Glomerular visceral epithelial cell (primary cell): ENCODE measurements at regions not wholly inside any gene's neighbourhood (a gene's known extent, or its start where the extent isn't known, plus 50 kb on each side); places are given as distances from the start of the nearest gene placed in this dataset.
A peak's percentile ranks its signal among the peaks of the same experiment; 100 is the strongest.

ENCODE experiments used
- DNase-seq: peaks from one replicate; pipeline ENCODE4 v3.0.0-alpha.2; 2016; ENCODE audit errors: extremely low spot score

DNA sequence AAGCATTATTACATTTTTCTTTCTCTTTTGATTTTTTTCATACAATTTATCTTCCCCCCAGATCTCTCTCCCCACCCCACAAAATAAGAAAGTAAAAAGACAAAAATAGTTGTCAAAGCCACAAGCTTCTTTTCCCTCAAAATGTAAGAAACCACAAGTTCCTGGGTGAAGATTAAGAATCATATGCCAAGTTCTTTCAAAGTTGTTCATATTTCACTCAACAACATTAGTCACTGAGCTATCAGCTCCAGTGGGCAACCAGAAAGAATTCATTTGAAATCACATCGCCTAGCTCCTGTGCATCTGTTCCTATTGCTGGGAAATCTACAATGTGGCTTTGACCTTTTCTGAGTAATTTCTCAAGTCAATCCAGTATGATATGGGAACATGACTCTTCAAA, 681.6 kb upstream of the ARPP21 start:
- DNase-seq: peak; percentile 82

DNA sequence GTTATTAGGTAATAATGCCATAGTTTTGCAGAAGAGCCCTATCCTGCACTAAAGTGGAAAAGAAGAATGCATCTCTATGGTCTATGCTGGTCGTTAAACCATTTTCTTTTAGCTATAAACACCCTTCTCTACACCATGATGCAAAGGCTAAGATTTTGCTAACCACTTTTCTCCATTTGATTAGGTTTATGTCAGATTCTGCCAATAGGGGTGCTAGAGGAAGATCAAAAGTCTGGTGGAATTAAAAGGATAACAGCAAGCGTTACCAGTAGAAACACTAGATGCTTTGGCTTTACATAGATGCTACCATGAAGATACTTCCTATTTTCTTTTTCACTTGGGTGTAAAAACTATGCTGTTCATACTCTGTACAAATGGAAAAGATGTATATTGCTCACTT, 669.8 kb upstream of the ARPP21 start:
- no peak for DNase-seq

DNA sequence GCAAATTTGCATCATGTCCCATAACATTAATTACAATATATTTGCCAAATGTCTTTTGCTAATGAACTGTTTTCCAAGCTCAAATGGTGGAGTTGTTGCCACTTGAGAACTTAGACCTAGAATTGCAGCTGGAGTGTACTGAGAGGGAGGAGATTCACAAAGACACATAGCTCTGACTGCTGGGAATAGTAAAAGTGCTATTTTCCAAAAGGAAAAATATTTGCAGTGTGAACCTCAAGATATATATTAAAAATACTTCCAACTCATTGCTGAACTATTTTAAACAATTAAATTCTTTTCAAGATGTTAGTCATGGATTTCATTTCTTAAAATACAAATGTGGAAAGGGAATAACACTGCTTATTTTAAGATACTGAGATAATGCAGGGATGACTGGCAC, 666.8 kb upstream of the ARPP21 start:
- no peak for DNase-seq

DNA sequence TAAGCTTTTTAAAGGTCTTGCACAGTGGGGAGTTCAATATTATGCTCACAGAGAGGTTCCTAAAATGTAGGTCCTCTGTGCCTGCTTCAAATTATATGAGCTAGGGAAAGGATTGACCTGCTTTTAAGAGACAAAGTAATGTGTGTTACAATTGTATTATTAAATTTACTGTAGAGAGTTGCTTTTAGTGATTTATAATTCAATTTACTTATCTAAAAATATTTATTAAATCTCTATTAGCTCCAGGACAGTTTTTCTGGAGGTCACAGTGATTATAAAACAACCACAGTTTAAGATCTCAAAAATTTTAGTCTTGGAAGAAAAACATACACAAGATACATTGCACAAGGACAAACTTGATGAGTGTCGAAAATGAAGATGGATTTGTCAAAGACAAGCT, 665.7 kb upstream of the ARPP21 start:
- no peak for DNase-seq

DNA sequence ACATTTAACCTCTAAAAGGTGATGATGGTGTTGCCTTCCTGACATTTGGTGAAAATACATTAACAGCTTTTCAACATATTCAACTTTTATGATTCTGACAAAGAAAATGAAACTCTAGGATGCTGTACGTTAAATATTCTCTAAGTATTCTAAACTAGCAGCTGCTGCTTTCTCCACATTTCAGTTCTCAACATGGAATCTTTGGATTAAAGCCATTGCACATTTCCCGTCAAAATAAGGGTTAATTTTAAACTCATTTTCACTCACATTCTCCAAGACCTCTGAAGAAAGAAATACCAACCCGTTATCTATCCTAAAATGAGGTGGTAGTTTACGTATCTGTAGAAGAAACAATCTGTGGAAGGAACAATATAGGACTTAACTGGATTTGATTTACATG, 655.7 kb upstream of the ARPP21 start:
- no peak for DNase-seq

DNA sequence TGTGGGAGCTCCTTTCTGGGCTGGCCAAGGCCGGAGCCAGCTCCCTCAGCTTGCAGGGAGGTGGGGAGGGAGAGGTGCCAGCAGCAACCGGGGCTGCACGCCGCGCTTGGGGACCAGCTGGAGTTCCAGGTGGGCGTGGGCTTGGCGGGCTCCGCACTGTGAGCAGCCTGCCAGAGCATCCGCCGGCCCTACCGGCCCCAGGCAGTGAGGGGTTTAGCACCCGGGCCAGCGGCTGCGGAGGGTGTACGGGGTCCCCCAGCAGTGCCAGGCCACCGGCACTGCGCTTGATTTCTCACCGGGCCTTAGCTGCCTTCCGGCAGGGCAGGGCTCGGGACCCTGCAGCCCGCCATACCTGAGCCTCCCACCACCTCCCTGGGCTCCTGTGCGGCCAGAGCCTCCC, 651.0 kb upstream of the ARPP21 start:
- no peak for DNase-seq

DNA sequence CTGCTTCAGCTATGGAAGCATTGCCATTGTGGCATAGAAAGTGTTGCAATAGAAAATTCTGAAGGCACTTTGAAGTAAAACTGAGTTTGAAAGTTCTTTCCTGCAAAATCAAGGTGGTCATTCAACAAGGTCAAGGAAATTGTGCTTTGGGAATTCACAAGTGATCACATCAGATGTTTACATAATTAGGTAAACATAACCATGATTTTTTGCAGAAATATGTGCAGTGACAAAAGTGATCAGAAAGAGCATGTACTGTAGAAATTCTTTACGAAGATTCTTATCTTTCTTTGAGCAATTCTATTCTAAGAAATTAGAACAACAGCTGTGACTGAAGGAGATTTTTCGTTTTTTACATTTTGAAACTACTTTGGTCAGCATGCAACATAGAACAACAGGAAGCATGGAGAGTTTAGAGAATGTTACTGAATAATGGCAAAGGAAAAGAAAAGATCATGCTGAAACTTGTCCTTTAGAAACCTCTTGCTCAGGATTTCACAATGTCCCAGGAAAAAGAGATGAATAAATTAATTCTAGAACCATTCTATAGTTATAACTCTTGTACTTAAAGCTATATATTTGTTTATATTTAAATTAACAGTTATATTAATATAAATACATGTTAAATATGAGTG, 643.4 kb upstream of the ARPP21 start:
- no peak for DNase-seq

DNA sequence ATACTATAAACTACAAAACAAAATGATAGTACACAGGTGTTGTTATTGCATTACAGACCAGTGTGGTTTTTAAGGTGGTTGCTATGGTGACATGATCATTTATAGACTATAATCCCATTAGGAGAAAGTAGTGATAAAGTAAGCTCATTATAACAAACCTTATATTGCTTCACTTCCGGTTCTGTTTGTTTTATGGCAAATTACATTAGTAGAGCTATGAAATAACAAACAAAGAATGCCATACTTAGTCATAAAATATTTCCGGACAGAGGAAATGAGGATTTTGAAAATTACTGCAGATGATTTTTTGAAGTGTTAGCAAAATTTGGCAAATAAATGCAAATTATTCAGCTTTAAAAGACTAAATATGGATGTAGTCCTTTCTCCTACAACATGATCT, 640.4 kb upstream of the ARPP21 start:
- DNase-seq: no peak

DNA sequence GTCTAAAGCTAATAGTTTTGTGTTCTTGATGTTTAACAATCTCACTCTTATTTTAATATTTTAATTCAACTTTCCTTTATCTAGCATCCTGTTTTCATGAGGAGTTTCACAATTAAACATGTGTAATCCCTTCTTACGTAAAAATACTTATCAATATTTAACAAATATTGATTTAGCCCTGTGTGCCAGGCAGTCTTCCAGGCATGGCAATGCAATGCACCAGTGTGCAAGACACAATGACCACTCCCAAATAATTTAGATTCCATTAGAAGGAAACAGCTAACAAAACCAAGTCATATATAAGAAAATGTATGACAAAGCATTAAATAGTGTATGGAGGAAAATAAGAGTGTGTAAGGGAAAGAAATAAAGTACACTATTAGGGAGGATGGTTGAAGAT, 627.1 kb upstream of the ARPP21 start:
- no peak for DNase-seq

DNA sequence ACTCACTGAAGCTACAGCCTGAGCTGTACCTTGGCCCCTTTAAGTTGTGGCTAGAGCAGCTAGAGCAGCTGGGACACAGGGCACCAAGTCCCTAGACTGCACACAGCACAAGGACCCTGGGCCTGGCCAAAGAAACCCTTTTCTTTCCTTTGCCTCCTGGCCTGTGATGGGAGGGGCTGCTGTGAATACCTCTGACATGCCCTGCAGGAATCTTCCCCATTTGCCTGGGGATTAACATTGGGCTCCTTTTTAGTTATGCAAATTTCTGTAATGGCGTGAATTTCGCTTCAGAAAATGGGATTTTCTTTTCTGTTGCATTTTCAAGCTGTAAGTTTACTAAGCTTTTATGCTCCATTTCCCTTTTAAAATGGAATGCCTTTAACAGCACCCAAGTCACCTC, 611.2 kb upstream of the ARPP21 start:
- DNase-seq: no peak

DNA sequence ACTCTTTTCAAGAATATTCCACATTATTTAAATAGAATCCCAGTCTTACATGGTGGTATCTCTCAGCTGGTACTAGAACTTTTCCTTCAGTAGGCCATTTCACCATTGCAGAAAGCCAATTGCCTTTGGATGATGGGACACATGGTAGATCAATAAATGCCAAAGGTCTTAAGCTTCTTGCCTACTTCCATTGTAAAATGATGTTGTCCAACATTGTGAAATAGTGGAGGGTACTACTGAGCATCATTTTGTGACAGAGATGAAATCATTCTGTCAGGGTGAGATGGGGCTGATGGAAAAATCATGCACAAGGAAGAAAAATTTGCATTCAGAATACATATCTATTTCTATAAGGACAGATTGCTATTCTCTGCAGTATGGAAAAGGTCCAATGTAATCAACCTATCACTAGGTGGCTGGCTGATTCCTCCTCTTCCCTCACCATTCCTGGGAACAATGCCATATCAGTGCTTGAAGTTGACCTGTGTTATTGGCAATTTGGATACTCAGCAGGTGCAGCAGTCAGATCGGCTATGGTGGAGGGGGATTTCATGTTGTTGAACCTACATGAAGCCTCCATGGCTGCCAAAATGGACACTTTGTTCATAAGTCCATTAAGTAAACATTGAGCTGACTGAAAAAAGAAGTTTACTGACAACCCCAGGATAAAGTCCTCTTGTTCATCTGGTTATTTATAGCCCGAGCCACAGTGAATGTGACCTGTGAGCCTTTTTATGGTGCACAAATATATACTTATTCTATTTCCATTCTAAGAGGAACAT, 596.9 kb upstream of the ARPP21 start:
- no peak for DNase-seq

DNA sequence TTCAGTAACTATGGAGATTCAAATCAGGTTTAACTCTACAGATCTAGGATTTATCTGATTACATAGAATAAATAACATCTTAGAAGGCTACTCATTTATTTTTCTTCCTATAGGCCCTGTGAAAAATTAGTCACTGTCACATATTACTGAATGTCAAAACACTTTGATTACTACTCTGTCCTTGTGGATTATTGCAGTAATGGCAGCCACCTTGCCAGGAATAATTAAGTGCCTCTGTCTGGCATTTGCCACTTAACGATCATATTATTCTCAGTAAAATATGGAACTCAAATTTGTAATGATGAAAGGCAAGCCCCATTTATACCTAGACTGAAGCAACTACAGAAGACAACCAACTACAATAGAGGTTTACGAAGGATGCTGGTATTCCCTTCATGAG, 596.3 kb upstream of the ARPP21 start:
- no peak for DNase-seq

DNA sequence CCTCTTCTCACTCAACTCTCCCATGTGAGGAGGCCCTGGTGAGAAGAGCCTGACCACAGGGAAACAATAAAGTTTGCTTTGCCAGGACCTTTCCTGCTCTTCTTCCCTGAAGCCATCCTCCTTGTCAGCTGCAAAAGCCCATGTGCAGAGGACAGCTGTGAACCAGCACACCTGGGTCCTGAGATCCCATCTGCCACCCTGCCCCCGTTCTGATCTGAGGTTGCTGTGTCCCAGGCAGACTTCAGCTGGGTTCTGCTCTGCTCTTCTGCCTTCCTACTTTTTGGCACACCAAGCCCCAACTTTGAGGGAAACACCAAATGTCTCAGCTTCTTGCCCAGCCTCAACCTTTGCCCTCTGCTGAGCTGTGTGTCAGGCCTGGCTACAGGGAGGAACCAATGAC, 595.1 kb upstream of the ARPP21 start:
- no peak for DNase-seq

DNA sequence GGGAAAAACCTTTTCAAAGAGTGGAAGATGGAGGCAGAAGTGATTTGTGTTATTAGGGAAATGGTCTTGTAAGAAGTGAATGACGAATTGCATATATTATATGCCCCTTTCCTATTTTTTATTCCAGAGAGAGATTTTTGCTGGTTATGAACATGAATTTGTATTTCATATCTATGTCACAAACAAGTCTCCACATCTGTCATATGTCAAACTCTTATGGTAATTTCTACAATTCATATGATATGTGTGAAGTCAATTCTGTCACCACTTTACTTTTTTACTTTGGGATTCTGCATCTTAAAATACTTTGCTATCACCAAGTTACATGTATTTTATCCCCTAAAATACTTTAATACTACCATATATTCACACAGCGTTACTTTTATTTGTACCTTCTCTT, 594.2 kb upstream of the ARPP21 start:
- no peak for DNase-seq

DNA sequence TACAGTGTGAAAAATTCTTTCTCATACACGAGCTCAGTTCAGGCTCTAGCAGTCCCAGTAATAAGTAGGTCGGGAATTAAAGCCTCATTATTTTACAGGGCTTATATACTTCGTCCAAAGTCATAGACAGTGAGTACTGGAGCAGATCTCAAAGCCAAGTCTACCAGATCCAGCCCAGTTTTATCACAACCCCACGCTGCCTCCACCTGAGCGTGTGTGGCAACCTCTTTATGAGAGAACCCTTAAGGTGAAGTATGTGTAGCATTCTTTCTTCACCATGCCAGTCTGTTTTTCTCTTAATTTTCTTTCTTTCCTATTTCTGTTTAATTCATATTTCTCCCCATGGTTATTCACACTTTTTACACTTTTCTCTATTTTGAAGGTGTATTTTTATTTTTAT, 574.6 kb upstream of the ARPP21 start:
- DNase-seq: no peak

DNA sequence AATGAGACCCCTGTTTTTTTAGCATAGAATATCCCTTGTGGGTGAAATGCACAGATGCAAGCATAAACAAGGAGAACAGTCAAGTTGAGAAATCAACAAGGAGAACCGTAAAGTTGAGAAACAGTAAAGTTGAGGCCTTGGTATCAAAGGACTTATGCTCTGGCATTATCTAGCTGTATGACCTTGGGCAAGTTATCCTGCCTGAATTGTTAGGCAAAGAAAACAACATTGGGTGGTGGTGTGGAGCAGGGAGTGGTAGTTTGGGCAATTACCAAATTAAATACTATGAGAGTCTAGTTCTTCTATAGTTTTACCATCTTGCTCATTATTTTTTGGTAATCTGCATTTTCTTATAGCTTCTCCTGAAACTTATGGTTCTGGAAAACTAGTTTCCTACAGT, 573.4 kb upstream of the ARPP21 start:
- no peak for DNase-seq

DNA sequence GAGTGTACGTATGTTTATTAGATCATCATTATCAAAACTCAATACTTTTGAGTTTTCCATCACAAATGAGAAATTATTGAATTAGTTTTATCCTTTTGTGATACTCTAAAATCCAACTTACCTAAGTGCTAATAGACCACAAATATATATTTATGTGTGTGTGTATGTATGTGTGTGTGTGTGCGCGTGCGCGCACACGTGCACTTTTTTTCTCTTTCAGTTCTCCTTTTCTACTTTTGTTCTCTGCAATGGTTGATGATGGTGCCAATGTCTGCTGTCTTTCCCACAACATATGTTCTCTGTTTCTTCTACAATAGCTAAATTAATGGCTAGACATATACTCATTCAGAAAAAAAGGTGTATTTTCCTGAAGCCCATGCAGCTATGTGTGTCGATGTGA, 571.6 kb upstream of the ARPP21 start:
- no peak for DNase-seq

DNA sequence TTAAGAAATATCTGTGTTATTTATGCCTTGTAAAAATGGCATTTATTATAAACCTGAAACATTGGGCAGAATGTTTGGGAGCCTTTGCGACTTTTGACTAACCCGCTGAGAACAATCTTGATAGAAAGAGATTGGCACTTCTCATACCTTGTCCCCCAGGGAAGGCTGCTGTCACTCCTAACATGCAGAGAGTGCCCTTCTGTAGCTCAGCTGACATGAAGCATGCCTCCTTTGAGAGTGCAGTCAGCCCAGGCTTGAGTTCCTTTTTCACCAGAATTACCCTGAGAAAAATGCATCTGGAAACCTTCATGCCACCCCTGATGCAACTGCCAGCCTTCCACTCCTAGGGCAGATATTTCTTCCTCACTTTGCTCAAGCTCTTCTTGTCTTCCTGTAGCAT, 569.2 kb upstream of the ARPP21 start:
- DNase-seq: no peak

DNA sequence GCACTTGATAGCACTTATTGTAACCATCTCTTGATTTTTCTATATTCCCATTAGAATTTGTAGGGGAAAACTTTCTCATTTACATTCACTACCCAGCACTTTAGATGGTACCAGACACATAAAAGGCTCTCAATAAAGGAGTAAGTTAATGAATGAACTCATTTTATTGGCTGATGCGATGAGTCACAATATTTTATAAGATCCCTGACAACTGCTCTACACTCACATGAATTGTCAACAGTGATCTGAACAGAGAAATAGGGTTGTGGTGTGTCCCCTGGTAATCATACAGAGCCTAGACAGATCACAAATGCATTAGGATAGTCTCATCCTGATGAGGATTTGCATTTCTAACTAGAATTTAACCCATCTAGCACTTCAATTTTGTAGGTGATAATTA, 567.6 kb upstream of the ARPP21 start:
- no peak for DNase-seq

DNA sequence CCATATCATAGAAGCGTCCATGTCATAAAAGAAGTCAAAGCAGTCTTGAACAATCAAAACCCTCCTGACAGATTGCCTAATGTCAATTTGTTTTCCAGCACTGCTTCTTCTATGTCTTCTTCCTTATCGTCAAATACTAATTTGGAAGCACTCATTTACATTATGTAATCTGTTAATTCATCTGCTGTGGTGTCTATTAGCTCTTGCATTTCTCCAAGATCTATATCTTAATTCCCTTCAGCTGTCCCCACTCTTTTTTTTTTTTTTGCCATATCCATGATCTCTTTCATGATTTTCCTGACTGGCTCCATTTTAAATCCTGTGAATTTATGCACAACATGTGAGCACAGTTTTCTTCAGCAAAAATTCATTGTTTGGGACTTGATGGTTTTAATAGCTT, 560.5 kb upstream of the ARPP21 start:
- DNase-seq: no peak

DNA sequence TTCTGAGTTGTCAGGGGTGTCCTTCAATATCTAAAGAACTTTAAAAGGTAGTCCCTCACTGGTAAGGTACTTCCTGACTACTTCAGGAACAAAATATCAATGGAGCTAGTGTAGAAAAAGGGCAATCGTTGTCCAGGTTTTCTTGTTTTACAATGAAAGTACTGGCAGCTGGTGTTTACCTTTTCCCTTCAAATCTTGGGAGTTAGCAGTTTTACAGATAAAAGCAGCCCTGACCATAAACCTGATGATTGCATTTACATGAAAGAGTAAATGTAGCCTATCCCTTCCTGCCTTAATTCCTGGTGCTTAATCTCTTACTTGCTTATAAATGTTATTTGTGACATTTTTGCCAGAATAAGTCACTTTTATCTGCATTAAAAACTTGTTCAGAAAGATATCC, 559.9 kb upstream of the ARPP21 start:
- no peak for DNase-seq

DNA sequence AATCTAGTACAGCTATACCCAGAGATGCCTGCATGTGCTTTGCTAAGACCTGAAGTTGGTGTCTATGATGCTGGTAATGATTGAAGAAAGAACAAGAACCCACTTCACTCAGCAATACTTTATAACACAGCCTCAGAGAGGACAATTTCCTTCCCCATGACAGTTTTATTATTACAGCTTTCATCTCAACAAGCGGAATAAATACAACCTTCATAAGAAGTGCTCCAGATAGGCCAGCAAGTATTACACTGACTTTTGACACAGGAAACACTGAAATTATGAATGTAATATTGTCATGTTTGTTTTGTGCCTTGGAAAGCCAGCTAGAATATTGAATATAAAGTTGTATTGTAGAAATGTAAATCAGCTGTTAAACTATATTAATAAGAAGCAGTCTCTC, 557.4 kb upstream of the ARPP21 start:
- no peak for DNase-seq

DNA sequence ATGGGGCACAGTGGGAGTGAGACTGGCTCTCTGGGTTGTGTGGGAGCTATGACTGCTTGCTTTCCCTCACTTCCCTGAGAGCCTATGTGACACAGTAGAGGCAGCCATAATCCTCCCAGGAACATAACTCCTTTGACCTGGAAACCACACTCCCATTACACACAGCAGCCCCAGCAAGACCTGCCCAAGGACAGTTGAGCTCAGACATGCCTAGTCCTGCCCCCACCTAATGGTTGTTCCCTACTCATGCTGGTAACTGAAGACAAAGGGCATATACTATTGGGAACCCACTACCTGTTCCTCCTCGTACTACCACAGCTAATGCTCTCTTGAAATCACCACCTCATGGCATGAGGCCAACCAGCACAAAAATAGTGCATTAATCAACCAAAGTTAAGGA, 550.4 kb upstream of the ARPP21 start:
- no peak for DNase-seq

DNA sequence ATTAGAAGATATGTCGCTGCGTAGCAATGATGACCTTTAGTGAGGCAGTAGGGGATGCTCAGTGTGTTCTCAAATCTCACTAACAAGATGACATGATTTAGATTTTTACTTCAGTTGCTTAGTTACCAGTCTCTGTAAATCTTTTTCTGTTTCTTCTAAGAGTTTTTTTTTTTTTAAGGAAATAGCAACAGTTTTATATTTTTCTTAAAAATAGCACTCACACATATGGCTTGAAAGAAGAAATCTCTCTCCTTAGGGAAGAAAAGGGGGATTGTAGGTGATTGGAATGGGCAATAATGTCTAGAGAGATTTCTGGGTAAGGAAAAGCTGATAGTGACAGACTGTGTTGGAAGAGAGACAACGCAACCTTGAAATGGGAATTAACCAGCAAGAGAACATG, 524.6 kb upstream of the ARPP21 start:
- no peak for DNase-seq
